ENCODE measurements at regions not wholly inside any gene's neighbourhood (a gene's known extent, or its start where the extent isn't known, plus 50 kb on each side); places are given as distances from the start of the nearest gene placed in this dataset.

DNA sequence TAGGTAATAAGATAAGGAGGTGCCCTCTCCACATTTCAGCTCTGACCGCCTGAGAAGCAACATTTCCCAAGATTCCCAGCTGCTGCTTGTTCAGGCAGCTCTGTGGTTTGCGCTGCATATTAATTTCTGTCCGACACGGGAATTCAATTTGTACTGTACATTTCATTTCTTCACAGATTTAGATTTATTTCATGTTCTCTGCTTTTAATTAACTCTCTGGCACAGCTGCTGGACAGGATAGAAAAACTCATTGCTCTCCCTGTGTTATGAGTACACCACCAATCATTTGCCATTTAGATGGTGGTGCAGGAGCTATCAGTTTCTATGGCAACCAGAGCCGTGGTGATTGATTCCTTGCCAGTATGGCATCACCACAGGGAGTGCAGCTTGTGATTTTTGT is 558.5 kb downstream of the DMRTA1 start:
- Histone ChIP-seq H3K4me2 (ENCODE audit: control insufficient read depth, extremely low read depth, insufficient read depth, low read depth, low read length) (no peak overlapping the region), H4K20me1 (ENCODE audit: control insufficient read depth, extremely low read depth, insufficient read depth, low read length) (no peaks in the 10 kb centered on the region), H3K9ac (ENCODE audit: control insufficient read depth, extremely low read depth, insufficient read depth, low read length) (no peak overlapping the region), H3K36me3 (ENCODE audit: control insufficient read depth in 2 of 2, extremely low read depth in 1 of 2, insufficient read depth in 2 of 2, low read length in 2 of 2) (no peaks in the 10 kb centered on the region), H2AFZ (ENCODE audit: control insufficient read depth, low read length) (no peak overlapping the region), H3K27ac (ENCODE audit: control insufficient read depth, insufficient read depth, low read length) (no peak overlapping the region), H3K9me3 (ENCODE audit: control insufficient read depth, low read depth, low read length) (no peaks in the 10 kb centered on the region), H3K27me3 (ENCODE audit: control insufficient read depth, extremely low read depth, insufficient read depth, low read length) (no peaks in the 10 kb centered on the region), H3K4me1 (ENCODE audit: control insufficient read depth, extremely low read depth, insufficient read depth, low read length) (no peaks in the 10 kb centered on the region), H3K4me3 (ENCODE audit: control insufficient read depth in 2 of 3, extremely low read depth in 1 of 3, insufficient read depth in 2 of 3, low read depth in 1 of 3, low read length in 3 of 3) (no peak overlapping the region), H3K9me1 (ENCODE audit: control insufficient read depth, extremely low read depth, insufficient read depth, low read length) (no peaks in the 10 kb centered on the region), H3K79me2 (ENCODE audit: control insufficient read depth, insufficient read depth, low read length) (no peaks in the 10 kb centered on the region)
- FAIRE-seq (no peak), DNase-seq (ENCODE audit: low read depth, low spot score) (no peak)
- dilution Hi-C loops (cut with MboI; ENCODE audit: extremely low pct_ligation_motif_present, low sequenced_read_pairs) = no loop called here
- no peak for TF ChIP-seq EZH2 (IDR thresholded peaks at IDR 0.05; ENCODE audit: low read length)
- TF ChIP-seq, protein P1, sequence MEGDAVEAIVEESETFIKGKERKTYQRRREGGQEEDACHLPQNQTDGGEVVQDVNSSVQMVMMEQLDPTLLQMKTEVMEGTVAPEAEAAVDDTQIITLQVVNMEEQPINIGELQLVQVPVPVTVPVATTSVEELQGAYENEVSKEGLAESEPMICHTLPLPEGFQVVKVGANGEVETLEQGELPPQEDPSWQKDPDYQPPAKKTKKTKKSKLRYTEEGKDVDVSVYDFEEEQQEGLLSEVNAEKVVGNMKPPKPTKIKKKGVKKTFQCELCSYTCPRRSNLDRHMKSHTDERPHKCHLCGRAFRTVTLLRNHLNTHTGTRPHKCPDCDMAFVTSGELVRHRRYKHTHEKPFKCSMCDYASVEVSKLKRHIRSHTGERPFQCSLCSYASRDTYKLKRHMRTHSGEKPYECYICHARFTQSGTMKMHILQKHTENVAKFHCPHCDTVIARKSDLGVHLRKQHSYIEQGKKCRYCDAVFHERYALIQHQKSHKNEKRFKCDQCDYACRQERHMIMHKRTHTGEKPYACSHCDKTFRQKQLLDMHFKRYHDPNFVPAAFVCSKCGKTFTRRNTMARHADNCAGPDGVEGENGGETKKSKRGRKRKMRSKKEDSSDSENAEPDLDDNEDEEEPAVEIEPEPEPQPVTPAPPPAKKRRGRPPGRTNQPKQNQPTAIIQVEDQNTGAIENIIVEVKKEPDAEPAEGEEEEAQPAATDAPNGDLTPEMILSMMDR (optimal IDR thresholded peaks at IDR 0.05 in 1 of 3, IDR thresholded peaks at IDR 0.05 in 1 of 3, conservative IDR thresholded peaks at IDR 0.05 in 1 of 3; ENCODE audit: extremely low read depth in 1 of 3, insufficient read depth in 2 of 3, low read length in 3 of 3) = no peak

DNA sequence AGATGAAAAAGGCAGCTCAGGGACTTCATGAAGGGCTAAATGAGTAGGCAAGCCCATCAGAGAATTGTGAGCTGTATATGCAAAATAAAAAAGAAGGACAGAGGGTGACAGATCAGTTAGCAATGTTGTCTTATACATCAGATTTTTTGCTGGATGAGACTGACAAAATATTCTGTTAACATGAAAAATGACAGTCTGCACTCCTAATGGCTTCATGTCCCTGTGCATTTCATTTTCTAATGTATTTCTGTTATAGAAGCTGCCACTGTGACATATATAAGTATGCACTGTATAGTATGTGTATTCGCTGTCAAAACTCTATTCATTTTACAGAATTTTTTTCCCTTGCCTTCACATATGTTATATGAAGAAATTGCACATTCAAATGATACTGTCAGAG is 559.5 kb downstream of the DMRTA1 start:
- Histone ChIP-seq H3K27me3 (ENCODE audit: control insufficient read depth, extremely low read depth, insufficient read depth, low read length) (no peaks in the 10 kb centered on the region), H3K4me1 (ENCODE audit: control insufficient read depth, extremely low read depth, insufficient read depth, low read length) (no peaks in the 10 kb centered on the region), H4K20me1 (ENCODE audit: control insufficient read depth, extremely low read depth, insufficient read depth, low read length) (no peaks in the 10 kb centered on the region), H3K36me3 (ENCODE audit: control insufficient read depth in 2 of 2, extremely low read depth in 1 of 2, insufficient read depth in 2 of 2, low read length in 2 of 2) (no peaks in the 10 kb centered on the region), H2AFZ (ENCODE audit: control insufficient read depth, low read length) (no peak overlapping the region), H3K9me3 (ENCODE audit: control insufficient read depth, low read depth, low read length) (no peaks in the 10 kb centered on the region), H3K9ac (ENCODE audit: control insufficient read depth, extremely low read depth, insufficient read depth, low read length) (no peak overlapping the region), H3K4me3 (ENCODE audit: control insufficient read depth in 2 of 3, extremely low read depth in 1 of 3, insufficient read depth in 2 of 3, low read depth in 1 of 3, low read length in 3 of 3) (no peak overlapping the region), H3K27ac (ENCODE audit: control insufficient read depth, insufficient read depth, low read length) (no peak overlapping the region), H3K9me1 (ENCODE audit: control insufficient read depth, extremely low read depth, insufficient read depth, low read length) (no peaks in the 10 kb centered on the region), H3K4me2 (ENCODE audit: control insufficient read depth, extremely low read depth, insufficient read depth, low read depth, low read length) (no peak overlapping the region), H3K79me2 (ENCODE audit: control insufficient read depth, insufficient read depth, low read length) (no peaks in the 10 kb centered on the region)
- dilution Hi-C loops (cut with MboI; ENCODE audit: extremely low pct_ligation_motif_present, low sequenced_read_pairs) = no loop called here
- no peak for TF ChIP-seq EZH2 (IDR thresholded peaks at IDR 0.05; ENCODE audit: low read length)
- TF ChIP-seq, protein P1 (optimal IDR thresholded peaks at IDR 0.05 in 1 of 3, IDR thresholded peaks at IDR 0.05 in 1 of 3, conservative IDR thresholded peaks at IDR 0.05 in 1 of 3; ENCODE audit: extremely low read depth in 1 of 3, insufficient read depth in 2 of 3, low read length in 3 of 3) = no peak
- DNase-seq (ENCODE audit: low read depth, low spot score) (no peak), FAIRE-seq (no peak)
